Spleen (tissue), 11 donors: ENCODE measurements at regions not wholly inside any gene's neighbourhood (a gene's known extent, or its start where the extent isn't known, plus 50 kb on each side); places are given as distances from the start of the nearest gene placed in this dataset.

Source experiments
- DNase-seq: peaks from one replicate; pipeline ENCODE4 v3.0.0-alpha.2; 2020
- H3K27ac ChIP-seq, 8 donors: fragments of 200-600 bp; sonication (generic) in 7 of 8; 1 replicate in 4 of 8; 2 replicates in 4 of 8; pipeline versions ENCODE4 v1.5.0 to v1.8.0; 2016 to 2021; ENCODE audit warnings: inconsistent platforms in 4 of 8, mild to moderate bottlenecking in 4 of 8, moderate library complexity in 1 of 8
- H3K27me3 ChIP-seq, 7 donors: fragments of 200-600 bp; sonication (generic) in 6 of 7; replicated peaks in 1 of 7; 1 replicate in 4 of 7; 2 replicates in 3 of 7; pipeline versions ENCODE4 v1.5.0 to v1.8.0; 2016 to 2021; ENCODE audit warnings: inconsistent platforms in 3 of 7, mild to moderate bottlenecking in 1 of 7
- H3K36me3 ChIP-seq, 6 donors: fragments of 200-600 bp; sonication (generic) in 5 of 6; 1 replicate in 4 of 6; 2 replicates in 2 of 6; pipeline versions ENCODE4 v1.5.0 to v1.8.0; 2016 to 2021; ENCODE audit warnings: inconsistent platforms in 2 of 6
- H3K4me1 ChIP-seq, 6 donors: fragments of 200-600 bp; sonication (generic) in 5 of 6; 1 replicate in 3 of 6; 2 replicates in 3 of 6; pipeline versions ENCODE4 v1.5.0 to v1.8.0; 2016 to 2021; ENCODE audit warnings: inconsistent platforms in 3 of 6
- H3K4me3 ChIP-seq, 8 donors: fragments of 200-600 bp; sonication (generic) in 7 of 8; 1 replicate in 4 of 8; 2 replicates in 4 of 8; pipeline versions ENCODE4 v1.5.0 to v1.8.0; 2016 to 2021; ENCODE audit warnings: inconsistent platforms in 4 of 8, mild to moderate bottlenecking in 4 of 8, moderate library complexity in 2 of 8
- H3K9me3 ChIP-seq, 8 donors: fragments of 200-600 bp; sonication (generic) in 7 of 8; 1 replicate in 4 of 8; 2 replicates in 4 of 8; pipeline versions ENCODE4 v1.5.0 to v1.8.0; 2016 to 2021; ENCODE audit warnings: inconsistent platforms in 4 of 8
- CTCF ChIP-seq, 11 experiments: fragments of 200-600 bp in 7 of 11; fragments of 450-650 bp in 4 of 11; sonication (generic) in 4 of 11; IDR thresholded peaks in 8 of 11; conservative IDR thresholded peaks in 3 of 11; 1 replicate in 7 of 11; 2 replicates in 4 of 11; pipeline versions ENCODE4 v1.4.0 to v1.8.0; 2016 to 2021; ENCODE audit warnings: antibody characterized with exemption in 11 of 11, inconsistent platforms in 4 of 11, mild to moderate bottlenecking in 1 of 11
- POLR2A ChIP-seq, 3 donors: fragments of 450-650 bp; IDR thresholded peaks; one replicate each; pipeline ENCODE4 v1.5.1; 2017; ENCODE audit warnings: antibody characterized with exemption in 3 of 3, mild to moderate bottlenecking in 1 of 3
- POLR2AphosphoS5 ChIP-seq, 3 donors: sonication (generic); formaldehyde crosslinking; IDR thresholded peaks; one replicate each; pipeline ENCODE4 v1.5.1; 2017; ENCODE audit warnings: antibody characterized with exemption in 3 of 3
- WGBS, 5 donors: extraction: QIAGEN DNeasy Blood & Tissue Kit in 3 of 5; methylation state at CpG; one replicate each; pipeline versions ENCODE4 v1.1.5 to v1.1.7; 2013 to 2018; 5-methylcytosine and 5-hydroxymethylcytosine counted together
- intact Hi-C: fragments of 100-400 bp; cut with DNase I; formaldehyde crosslinking; loops from one replicate; pipeline ENCODE4 v1.15.0; 2023; ENCODE audit warnings: low total_unique reads
- donor health status: healthy with polysubstance abuse.
- donor health status: DM: no; HTN: no; CAD: no; lungs with moderate emphysema.
- donor health status: DM: no; HTN: no; CAD: no.
- donor health status: Bipolar disorder and iron deficiency.
- donor health status: healthy.
- donor health status: DM: no; HTN: no; CAD: no.
- donor health status: DM: yes; HTN: yes; CAD: no.

- TF ChIP-seq CTCF (IDR thresholded peaks at IDR 0.05 in 8 of 11, conservative IDR thresholded peaks at IDR 0.05 in 3 of 11) (no peak), POLR2AphosphoS5 (IDR thresholded peaks at IDR 0.05) (no peak), POLR2A (IDR thresholded peaks at IDR 0.05) (no peak)
- Histone ChIP-seq H3K27ac (no peak overlapping the region), H3K9me3 (no peaks in the 10 kb centered on the region), H3K4me3 (no peak overlapping the region), H3K36me3 (no peaks in the 10 kb centered on the region), H3K4me1 (no peaks in the 10 kb centered on the region), H3K27me3 (no peaks in the 10 kb centered on the region)
- DNase-seq, result no peak
- intact Hi-C loops, result no loop called here
- 74 to 89% (median 77%) methylated on average over 3 of the region's 3 CpGs for WGBS, 5 donors
These were observed 328.6 kb downstream of the SUCLA2 start for GRCh38 chr13:47672245-47673008.

GRCh38 chr13:47671776-47672175 lies 329.3 kb downstream of the SUCLA2 start:
- 77 to 90% (median 87%) methylated on average over 3 of the region's 3 CpGs for WGBS, 5 donors
- Histone ChIP-seq H3K27me3 (no peaks in the 10 kb centered on the region), H3K9me3 (no peaks in the 10 kb centered on the region), H3K4me3 (no peak overlapping the region), H3K27ac (no peak overlapping the region), H3K4me1 (no peaks in the 10 kb centered on the region), H3K36me3 (no peaks in the 10 kb centered on the region)
- intact Hi-C loops, result no loop called here
- DNase-seq, result no peak
- TF ChIP-seq POLR2A (IDR thresholded peaks at IDR 0.05) (no peak), CTCF (IDR thresholded peaks at IDR 0.05 in 8 of 11, conservative IDR thresholded peaks at IDR 0.05 in 3 of 11) (no peak), POLR2AphosphoS5 (IDR thresholded peaks at IDR 0.05) (no peak)

- TF ChIP-seq CTCF (IDR thresholded peaks at IDR 0.05 in 8 of 11, conservative IDR thresholded peaks at IDR 0.05 in 3 of 11), result no peak
- no peak for TF ChIP-seq POLR2AphosphoS5 (IDR thresholded peaks at IDR 0.05)
- no peak for TF ChIP-seq POLR2A (IDR thresholded peaks at IDR 0.05)
- H3K27ac ChIP-seq, result no peak overlapping the region
- no peak overlapping the region for H3K4me3 ChIP-seq
- no peaks in the 10 kb centered on the region for H3K36me3 ChIP-seq
- 69 to 84% (median 77%) methylated on average over 3 of the region's 3 CpGs for WGBS, 5 donors
- intact Hi-C loops, result no loop called here
- H3K27me3 ChIP-seq, result no peaks in the 10 kb centered on the region
- no peaks in the 10 kb centered on the region for H3K4me1 ChIP-seq
- H3K9me3 ChIP-seq, result peaks cover 0 to 2% (median 0%) of the 10 kb centered on the region in 8 donors
- DNase-seq, result no peak
These were observed 336.0 kb downstream of the SUCLA2 start for GRCh38 chr13:47665043-47665442.

- no peaks in the 10 kb centered on the region for H3K27me3 ChIP-seq
- WGBS, 5 donors, result 56 to 86% (median 70%) methylated on average over 4 of the region's 4 CpGs
- peaks cover 0 to 4% (median 0%) of the 10 kb centered on the region in 8 donors for H3K9me3 ChIP-seq
- H3K36me3 ChIP-seq, result no peaks in the 10 kb centered on the region
- no peak overlapping the region for H3K27ac ChIP-seq
- no peak overlapping the region for H3K4me3 ChIP-seq
- no peak for DNase-seq
- no peaks in the 10 kb centered on the region for H3K4me1 ChIP-seq
- TF ChIP-seq CTCF (IDR thresholded peaks at IDR 0.05 in 8 of 11, conservative IDR thresholded peaks at IDR 0.05 in 3 of 11) (no peak), POLR2AphosphoS5 (IDR thresholded peaks at IDR 0.05) (no peak), POLR2A (IDR thresholded peaks at IDR 0.05) (no peak)
- intact Hi-C loops, result no loop called here
These were observed 340.0 kb downstream of the SUCLA2 start for GRCh38 chr13:47661076-47661475.
